Endothelial cell of umbilical vein (primary cell): ENCODE measurements at regions not wholly inside any gene's neighbourhood (a gene's known extent, or its start where the extent isn't known, plus 50 kb on each side); places are given as distances from the start of the nearest gene placed in this dataset.

ENCODE experiments used
- BruUV-seq: library from RNA; stranded (reverse); fragments of 400-500 nt; replicated peaks from 2 replicates; lab custom pipeline; 2021; lab: Mats Ljungman, UMichigan
- CTCF ChIA-PET: fragments of 300-600, 350-600 bp; sonication (Branson Sonifier 250); formaldehyde crosslinking; loops from one replicate; lab custom pipeline; 2021; ENCODE audit warnings: antibody characterized with exemption, inconsistent platforms; lab: Charles Lee
- POLR2A ChIA-PET: fragments of 300-600, 350-600 bp; sonication (Branson Sonifier 250); formaldehyde crosslinking; loops from one replicate; lab custom pipeline; 2021; ENCODE audit warnings: antibody characterized with exemption, inconsistent platforms; lab: Charles Lee
- DNase-seq: peaks from one replicate; pipeline ENCODE4 v3.0.0-alpha.2; 2011; ENCODE audit warnings: low read depth, low spot score
- FAIRE-seq: peaks from 2 replicates; lab custom pipeline; 2011; peaks lifted over from hg19 to GRCh38; lab: Jason Lieb, UNC
- H2AFZ ChIP-seq: 2 replicates; pipeline ENCODE4 v1.6.0; 2012; ENCODE audit warnings: low read depth, low read length, control low read depth, inconsistent platforms
- H3K27ac ChIP-seq: 2 replicates; pipeline ENCODE4 v1.5.1; 2011; ENCODE audit warnings: low read depth, mild to moderate bottlenecking, control low read depth, low read length, moderate library complexity; ENCODE audit not compliant: insufficient read depth
- H3K27me3 ChIP-seq, 2 experiments: 2 replicates each; pipeline versions ENCODE4 v1.6.0 to v1.6.1; 2011; ENCODE audit warnings: low read length in 2 of 2, mixed read lengths in 1 of 2; ENCODE audit not compliant: control insufficient read depth in 2 of 2, insufficient read depth in 2 of 2
- H3K36me3 ChIP-seq, 2 experiments: 2 replicates in 1 of 2; 3 replicates in 1 of 2; pipeline ENCODE4 v1.5.1; 2011; ENCODE audit warnings: low read length in 2 of 2, mild to moderate bottlenecking in 1 of 2, moderate library complexity in 1 of 2; ENCODE audit not compliant: control insufficient read depth in 2 of 2, insufficient read depth in 2 of 2; ENCODE audit errors: extremely low read depth in 1 of 2
- H3K4me1 ChIP-seq: 3 replicates; pipeline ENCODE4 v1.5.1; 2011; ENCODE audit warnings: mild to moderate bottlenecking, low read length; ENCODE audit not compliant: control insufficient read depth, insufficient read depth; ENCODE audit errors: extremely low read depth
- H3K4me2 ChIP-seq: 2 replicates; pipeline ENCODE4 v1.6.1; 2011; ENCODE audit warnings: low read length, control low read depth, mixed read lengths; ENCODE audit not compliant: insufficient read depth
- H3K4me3 ChIP-seq, 3 experiments: fragments of 200-600 bp in 1 of 3; sonication (generic), shearing (Covaris generic) in 1 of 3; replicated peaks in 1 of 3; 2 replicates each; pipeline ENCODE4 v1.5.1; 2011 to 2016; ENCODE audit warnings: control low read depth in 3 of 3, low read length in 3 of 3, mild to moderate bottlenecking in 2 of 3, inconsistent platforms in 1 of 3, low read depth in 1 of 3, moderate library complexity in 1 of 3; ENCODE audit not compliant: insufficient read depth in 1 of 3
- H3K79me2 ChIP-seq: 2 replicates; pipeline ENCODE4 v1.6.0; 2012; ENCODE audit warnings: low read length, inconsistent platforms; ENCODE audit not compliant: control insufficient read depth, insufficient read depth
- H3K9ac ChIP-seq: replicated peaks from 2 replicates; pipeline ENCODE3; 2011; ENCODE audit warnings: low read length, control low read depth; ENCODE audit not compliant: insufficient read depth; ENCODE audit errors: extremely low read depth
- H3K9me1 ChIP-seq: replicated peaks from 3 replicates; pipeline ENCODE4 v1.6.0; 2011; ENCODE audit warnings: mild to moderate bottlenecking, low read length; ENCODE audit not compliant: control insufficient read depth, insufficient read depth; ENCODE audit errors: extremely low read depth
- H3K9me3 ChIP-seq: replicated peaks from 2 replicates; pipeline ENCODE4 v1.5.1; 2012; ENCODE audit warnings: low read length, inconsistent platforms; ENCODE audit not compliant: control insufficient read depth, insufficient read depth
- H4K20me1 ChIP-seq: replicated peaks from 2 replicates; pipeline ENCODE3; 2011; ENCODE audit warnings: mild to moderate bottlenecking, low read length; ENCODE audit not compliant: control insufficient read depth, insufficient read depth; ENCODE audit errors: extremely low read depth
- EZH2 ChIP-seq: IDR thresholded peaks from 2 replicates; pipeline ENCODE4 v1.6.1; 2012; ENCODE audit warnings: borderline replicate concordance, low read depth, mild to moderate bottlenecking, moderate library complexity, low read length, inconsistent platforms; ENCODE audit not compliant: severe bottlenecking
- FOS ChIP-seq: IDR thresholded peaks from 2 replicates; pipeline ENCODE4 v1.6.1; 2011; ENCODE audit warnings: mild to moderate bottlenecking, low read length, moderate library complexity, borderline replicate concordance; ENCODE audit not compliant: insufficient read depth
- GATA2 ChIP-seq: IDR thresholded peaks from 2 replicates; pipeline ENCODE4 v1.7.0; 2011; ENCODE audit warnings: low read depth, mild to moderate bottlenecking, moderate library complexity, mixed read lengths, low read length; ENCODE audit not compliant: insufficient read length, insufficient read depth
- JUN ChIP-seq: IDR thresholded peaks from 2 replicates; pipeline ENCODE4 v1.6.1; 2011; ENCODE audit warnings: borderline replicate concordance, low read depth; ENCODE audit not compliant: insufficient read length, insufficient read depth
- MYC ChIP-seq: IDR thresholded peaks from one replicate; pipeline ENCODE4 v1.6.1; 2011; ENCODE audit warnings: mild to moderate bottlenecking, low read depth, low read length
- POLR2A ChIP-seq: IDR thresholded peaks from 2 replicates; pipeline ENCODE4 v1.6.1; 2012; ENCODE audit warnings: low read depth, mild to moderate bottlenecking, control low read depth, low read length
- POLR2AphosphoS5 ChIP-seq: IDR thresholded peaks from 2 replicates; pipeline ENCODE4 v1.6.1; 2012; ENCODE audit warnings: low read depth, mild to moderate bottlenecking, control low read depth, low read length, moderate library complexity; ENCODE audit not compliant: insufficient read depth
- dilution Hi-C: fragments of 300-500 bp; cut with MboI; formaldehyde crosslinking; loops from one replicate; pipeline ENCODE4 v1.15.0; 2019; ENCODE audit warnings: low sequenced_read_pairs; ENCODE audit not compliant: extremely low pct_ligation_motif_present
- intact Hi-C: fragments of 100-400 bp; cut with micrococcal nuclease; formaldehyde crosslinking; loops from one replicate; pipeline ENCODE4 v1.10.0; 2022
- TF ChIP-seq, protein P1 (sequence below): IDR thresholded peaks from 2 replicates; pipeline ENCODE4 v1.6.1; 2011; ENCODE audit not compliant: insufficient read depth, insufficient read length
- TF ChIP-seq, protein P2 (sequence below), 2 donors: IDR thresholded peaks; 1 replicate in 1 of 2; 2 replicates in 1 of 2; pipeline ENCODE4 v1.5.1; 2011; ENCODE audit warnings: low read length in 2 of 2, mild to moderate bottlenecking in 2 of 2, moderate library complexity in 2 of 2, control low read depth in 1 of 2, inconsistent platforms in 1 of 2, low read depth in 1 of 2; ENCODE audit not compliant: insufficient read depth in 1 of 2; ENCODE audit errors: extremely low read depth in 1 of 2

DNA sequence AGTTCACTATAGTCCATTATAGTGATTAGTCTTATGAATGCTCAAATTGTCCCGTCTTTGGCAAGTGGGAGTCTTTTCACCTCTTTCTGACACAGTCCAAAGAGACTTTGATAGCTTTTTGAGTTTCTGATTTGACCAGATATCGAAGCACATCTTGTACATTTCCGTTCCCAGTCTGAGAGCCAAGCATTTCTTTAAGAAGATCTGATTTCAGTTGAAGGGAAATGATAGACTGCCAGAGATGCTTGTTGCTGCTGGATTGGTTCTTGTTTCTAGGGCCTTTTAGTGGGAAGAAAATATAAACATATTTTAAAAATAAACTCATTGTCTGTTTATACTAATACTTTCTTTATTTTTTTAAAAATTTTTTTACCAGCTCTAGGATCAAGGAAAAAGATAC lies 54.1 kb upstream of the IER3 start:
- H3K27me3 ChIP-seq, result no peaks in the 10 kb centered on the region
- H3K9me3 ChIP-seq, result no peaks in the 10 kb centered on the region
- no peaks in the 10 kb centered on the region for H4K20me1 ChIP-seq
- no peak overlapping the region for H3K9ac ChIP-seq
- DNase-seq (peak; percentile 49), FAIRE-seq (no peak)
- peaks cover 22% of the 10 kb centered on the region for H3K4me1 ChIP-seq
- H3K27ac ChIP-seq, result no peak overlapping the region
- H3K4me2 ChIP-seq, result no peak overlapping the region
- H3K4me3 ChIP-seq, result no peak overlapping the region
- H3K36me3 ChIP-seq, result no peaks in the 10 kb centered on the region
- no peaks in the 10 kb centered on the region for H3K79me2 ChIP-seq
- H3K9me1 ChIP-seq, result no peaks in the 10 kb centered on the region
- ChIA-PET POLR2A (no interaction called here), CTCF (interaction anchor here (1.0 kb wide), 1 partner anchor 10 kb away, joined by 3 read pairs; no protein-coding TSS in a partner anchor)
- no TSS peak for BruUV-seq
- H2AFZ ChIP-seq, result no peak overlapping the region
- TF ChIP-seq, protein P1, sequence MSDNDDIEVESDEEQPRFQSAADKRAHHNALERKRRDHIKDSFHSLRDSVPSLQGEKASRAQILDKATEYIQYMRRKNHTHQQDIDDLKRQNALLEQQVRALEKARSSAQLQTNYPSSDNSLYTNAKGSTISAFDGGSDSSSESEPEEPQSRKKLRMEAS, result no peak
- TF ChIP-seq JUN (no peak), POLR2AphosphoS5 (no peak), POLR2A (no peak), EZH2 (no peak), FOS (no peak), GATA2 (no peak), MYC (no peak)
- TF ChIP-seq, protein P2, sequence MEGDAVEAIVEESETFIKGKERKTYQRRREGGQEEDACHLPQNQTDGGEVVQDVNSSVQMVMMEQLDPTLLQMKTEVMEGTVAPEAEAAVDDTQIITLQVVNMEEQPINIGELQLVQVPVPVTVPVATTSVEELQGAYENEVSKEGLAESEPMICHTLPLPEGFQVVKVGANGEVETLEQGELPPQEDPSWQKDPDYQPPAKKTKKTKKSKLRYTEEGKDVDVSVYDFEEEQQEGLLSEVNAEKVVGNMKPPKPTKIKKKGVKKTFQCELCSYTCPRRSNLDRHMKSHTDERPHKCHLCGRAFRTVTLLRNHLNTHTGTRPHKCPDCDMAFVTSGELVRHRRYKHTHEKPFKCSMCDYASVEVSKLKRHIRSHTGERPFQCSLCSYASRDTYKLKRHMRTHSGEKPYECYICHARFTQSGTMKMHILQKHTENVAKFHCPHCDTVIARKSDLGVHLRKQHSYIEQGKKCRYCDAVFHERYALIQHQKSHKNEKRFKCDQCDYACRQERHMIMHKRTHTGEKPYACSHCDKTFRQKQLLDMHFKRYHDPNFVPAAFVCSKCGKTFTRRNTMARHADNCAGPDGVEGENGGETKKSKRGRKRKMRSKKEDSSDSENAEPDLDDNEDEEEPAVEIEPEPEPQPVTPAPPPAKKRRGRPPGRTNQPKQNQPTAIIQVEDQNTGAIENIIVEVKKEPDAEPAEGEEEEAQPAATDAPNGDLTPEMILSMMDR (IDR thresholded peaks at IDR 0.05; ENCODE audit: extremely low read depth in 1 of 2, insufficient read depth in 1 of 2, low read depth in 1 of 2, low read length in 2 of 2), result no peak
- dilution Hi-C loops, result no loop called here
- intact Hi-C loops, result no loop called here
